Muscle layer of duodenum (tissue), 2 donors: ENCODE measurements at regions not wholly inside any gene's neighbourhood (a gene's known extent, or its start where the extent isn't known, plus 50 kb on each side); places are given as distances from the start of the nearest gene placed in this dataset.

ENCODE experiments used
- H3K27ac ChIP-seq: one replicate; pipeline ENCODE4 v1.7.0; 2013; ENCODE audit warnings: mild to moderate bottlenecking, low read length
- H3K27me3 ChIP-seq: one replicate; pipeline ENCODE4 v1.7.0; 2013; ENCODE audit warnings: low read depth, mild to moderate bottlenecking, control low read depth, low read length
- H3K36me3 ChIP-seq, 2 donors: one replicate each; pipeline ENCODE4 v1.7.0; 2013; ENCODE audit warnings: low read length in 2 of 2, control low read depth in 1 of 2, mild to moderate bottlenecking in 1 of 2; ENCODE audit not compliant: insufficient read depth in 2 of 2, control insufficient read depth in 1 of 2
- H3K4me1 ChIP-seq, 2 donors: one replicate each; pipeline ENCODE4 v1.7.0; 2013; ENCODE audit warnings: low read length in 2 of 2, mild to moderate bottlenecking in 2 of 2, control low read depth in 1 of 2, moderate library complexity in 1 of 2; ENCODE audit not compliant: insufficient read depth in 2 of 2, control insufficient read depth in 1 of 2
- H3K4me3 ChIP-seq, 2 donors: one replicate each; pipeline ENCODE4 v1.7.0; 2013; ENCODE audit warnings: low read length in 2 of 2, low read depth in 1 of 2, mild to moderate bottlenecking in 1 of 2
- H3K9me3 ChIP-seq, 2 donors: one replicate each; pipeline ENCODE4 v1.7.0; 2013; ENCODE audit warnings: low read length in 2 of 2, control low read depth in 1 of 2, mild to moderate bottlenecking in 1 of 2; ENCODE audit not compliant: control insufficient read depth in 1 of 2
- donor health status: healthy.

GRCh38 chr2:65549257-65549627, 116.8 kb upstream of the SPRED2 start:
- no peak overlapping the region for H3K27ac ChIP-seq
- H3K27me3 ChIP-seq = no peaks in the 10 kb centered on the region
- no peak overlapping the region for H3K4me3 ChIP-seq
- no peaks in the 10 kb centered on the region for H3K9me3 ChIP-seq
- no peaks in the 10 kb centered on the region for H3K36me3 ChIP-seq
- no peaks in the 10 kb centered on the region for H3K4me1 ChIP-seq

GRCh38 chr2:65548576-65549256, 116.3 kb upstream of the SPRED2 start:
- Histone ChIP-seq H3K4me1 (no peaks in the 10 kb centered on the region), H3K27me3 (no peaks in the 10 kb centered on the region), H3K4me3 (no peak overlapping the region), H3K27ac (no peak overlapping the region), H3K36me3 (no peaks in the 10 kb centered on the region), H3K9me3 (no peaks in the 10 kb centered on the region)

GRCh38 chr2:65548064-65548463, 115.7 kb upstream of the SPRED2 start:
- Histone ChIP-seq H3K4me3 (no peak overlapping the region), H3K4me1 (no peaks in the 10 kb centered on the region), H3K36me3 (no peaks in the 10 kb centered on the region), H3K27ac (no peak overlapping the region), H3K27me3 (no peaks in the 10 kb centered on the region), H3K9me3 (no peaks in the 10 kb centered on the region)

GRCh38 chr2:65545837-65546805, 113.7 kb upstream of the SPRED2 start:
- H3K27me3 ChIP-seq = no peaks in the 10 kb centered on the region
- no peaks in the 10 kb centered on the region for H3K4me1 ChIP-seq
- no peaks in the 10 kb centered on the region for H3K36me3 ChIP-seq
- no peaks in the 10 kb centered on the region for H3K9me3 ChIP-seq
- peak overlapping the region; percentile 24 for H3K27ac ChIP-seq
- H3K4me3 ChIP-seq = no peak overlapping the region

GRCh38 chr2:65541773-65542172, 109.4 kb upstream of the SPRED2 start:
- Histone ChIP-seq H3K4me3 (no peak overlapping the region), H3K4me1 (no peaks in the 10 kb centered on the region), H3K27me3 (no peaks in the 10 kb centered on the region), H3K9me3 (no peaks in the 10 kb centered on the region), H3K36me3 (no peaks in the 10 kb centered on the region), H3K27ac (no peak overlapping the region)

GRCh38 chr2:65539633-65540032, 107.2 kb upstream of the SPRED2 start:
- Histone ChIP-seq H3K36me3 (no peaks in the 10 kb centered on the region), H3K4me3 (no peak overlapping the region), H3K9me3 (no peaks in the 10 kb centered on the region), H3K4me1 (no peaks in the 10 kb centered on the region), H3K27ac (no peak overlapping the region), H3K27me3 (no peaks in the 10 kb centered on the region)

- Histone ChIP-seq H3K27ac (no peak overlapping the region), H3K4me3 (no peak overlapping the region)
Observed at GRCh38 chr2:65537651-65538385, 105.4 kb upstream of the SPRED2 start.

GRCh38 chr2:65536596-65536995, 104.2 kb upstream of the SPRED2 start:
- no peaks in the 10 kb centered on the region for H3K4me1 ChIP-seq

More at GRCh38 chr2:65537651-65538385, 105.4 kb upstream of the SPRED2 start:
- Histone ChIP-seq H3K4me1 (no peaks in the 10 kb centered on the region), H3K9me3 (no peaks in the 10 kb centered on the region), H3K36me3 (no peaks in the 10 kb centered on the region), H3K27me3 (no peaks in the 10 kb centered on the region)

GRCh38 chr2:65532937-65533336, 100.5 kb upstream of the SPRED2 start:
- Histone ChIP-seq H3K27ac (no peak overlapping the region), H3K36me3 (no peaks in the 10 kb centered on the region), H3K4me1 (no peaks in the 10 kb centered on the region), H3K9me3 (no peaks in the 10 kb centered on the region), H3K4me3 (no peak overlapping the region), H3K27me3 (no peaks in the 10 kb centered on the region)

More at GRCh38 chr2:65536596-65536995, 104.2 kb upstream of the SPRED2 start:
- Histone ChIP-seq H3K4me3 (no peak overlapping the region), H3K9me3 (no peaks in the 10 kb centered on the region), H3K36me3 (no peaks in the 10 kb centered on the region), H3K27ac (no peak overlapping the region), H3K27me3 (no peaks in the 10 kb centered on the region)

GRCh38 chr2:65532326-65532725, 99.9 kb upstream of the SPRED2 start:
- Histone ChIP-seq H3K9me3 (no peaks in the 10 kb centered on the region), H3K4me1 (no peaks in the 10 kb centered on the region), H3K27ac (no peak overlapping the region), H3K36me3 (no peaks in the 10 kb centered on the region), H3K27me3 (no peaks in the 10 kb centered on the region), H3K4me3 (no peak overlapping the region)
